ENCODE measurements at regions not wholly inside any gene's neighbourhood (a gene's known extent, or its start where the extent isn't known, plus 50 kb on each side); places are given as distances from the start of the nearest gene placed in this dataset.

GRCh38 chr21:41620541-41620940, 112.6 kb upstream of the TMPRSS2 start:
- no peak for DNase-seq (ENCODE audit: low read depth, low spot score)
- peaks cover 10% of the 10 kb centered on the region; the same call in 1 of the 2 replicates for H3K9me3 ChIP-seq (ENCODE audit: control insufficient read depth, insufficient read depth, low read length)
- H3K4me3 ChIP-seq (ENCODE audit: low read depth, low read length): no peak overlapping the region
- H3K27ac ChIP-seq (ENCODE audit: low read depth, low read length): no peak overlapping the region
- POLR2A ChIA-PET: no interaction called here
- peaks cover 4% of the 10 kb centered on the region for H3K27me3 ChIP-seq (ENCODE audit: control insufficient read depth, insufficient read depth, low read length)
- CTCF ChIA-PET: interaction anchor here (0.7 to 1.6 kb wide), 2 partner anchors 8 to 453 kb away, joined by 3 to 10 read pairs; no protein-coding TSS in a partner anchor
- TF ChIP-seq, protein P1, sequence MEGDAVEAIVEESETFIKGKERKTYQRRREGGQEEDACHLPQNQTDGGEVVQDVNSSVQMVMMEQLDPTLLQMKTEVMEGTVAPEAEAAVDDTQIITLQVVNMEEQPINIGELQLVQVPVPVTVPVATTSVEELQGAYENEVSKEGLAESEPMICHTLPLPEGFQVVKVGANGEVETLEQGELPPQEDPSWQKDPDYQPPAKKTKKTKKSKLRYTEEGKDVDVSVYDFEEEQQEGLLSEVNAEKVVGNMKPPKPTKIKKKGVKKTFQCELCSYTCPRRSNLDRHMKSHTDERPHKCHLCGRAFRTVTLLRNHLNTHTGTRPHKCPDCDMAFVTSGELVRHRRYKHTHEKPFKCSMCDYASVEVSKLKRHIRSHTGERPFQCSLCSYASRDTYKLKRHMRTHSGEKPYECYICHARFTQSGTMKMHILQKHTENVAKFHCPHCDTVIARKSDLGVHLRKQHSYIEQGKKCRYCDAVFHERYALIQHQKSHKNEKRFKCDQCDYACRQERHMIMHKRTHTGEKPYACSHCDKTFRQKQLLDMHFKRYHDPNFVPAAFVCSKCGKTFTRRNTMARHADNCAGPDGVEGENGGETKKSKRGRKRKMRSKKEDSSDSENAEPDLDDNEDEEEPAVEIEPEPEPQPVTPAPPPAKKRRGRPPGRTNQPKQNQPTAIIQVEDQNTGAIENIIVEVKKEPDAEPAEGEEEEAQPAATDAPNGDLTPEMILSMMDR (IDR thresholded peaks at IDR 0.05; ENCODE audit: low read depth, low read length): no peak

DNA sequence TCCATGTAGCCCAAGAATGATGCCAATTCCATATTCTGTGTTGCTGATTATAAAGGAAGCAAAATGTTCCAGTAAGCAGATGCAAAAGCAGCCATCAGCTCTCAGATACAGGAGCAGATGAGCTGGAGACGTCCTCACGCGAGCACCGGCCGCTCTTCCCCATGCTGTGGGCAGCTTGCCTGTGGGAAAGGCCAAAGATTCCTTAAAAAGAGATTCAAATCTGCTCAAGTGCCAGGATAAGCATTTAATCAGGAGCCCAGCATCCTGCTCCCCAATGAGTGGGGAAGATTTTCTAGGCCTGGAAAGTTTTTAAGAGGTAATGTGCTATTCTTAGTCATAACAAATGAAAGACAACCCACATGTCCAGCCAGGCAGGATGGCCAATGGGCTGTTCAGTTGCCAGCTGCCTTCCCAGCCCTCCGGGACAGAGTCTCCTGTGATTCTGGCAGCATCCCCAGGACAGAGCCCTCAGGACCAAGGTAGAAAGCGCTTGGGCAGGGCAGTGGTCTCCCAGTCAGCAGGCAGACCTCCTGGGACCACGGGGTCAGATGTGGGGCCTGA, 108.2 kb upstream of the TMPRSS2 start:
- DNase-seq (ENCODE audit: low read depth, low spot score): peak; percentile 65
- CTCF ChIA-PET: interaction anchor here (0.9 to 3.5 kb wide), 6 partner anchors 11 to 445 kb away, joined by 3 to 34 read pairs (median 3); no protein-coding TSS in a partner anchor
- TF ChIP-seq, protein P1 (IDR thresholded peaks at IDR 0.05; ENCODE audit: low read depth, low read length): no peak
- H3K4me3 ChIP-seq (ENCODE audit: low read depth, low read length): no peak overlapping the region
- H3K27ac ChIP-seq (ENCODE audit: low read depth, low read length): peak overlapping the region; percentile 97
- H3K9me3 ChIP-seq (ENCODE audit: control insufficient read depth, insufficient read depth, low read length): peaks cover 4% of the 10 kb centered on the region; the same call in 1 of the 2 replicates
- POLR2A ChIA-PET: interaction anchor here (1.0 to 1.3 kb wide), 2 partner anchors 14 to 424 kb away, joined by 3 to 5 read pairs; no protein-coding TSS in a partner anchor
- H3K27me3 ChIP-seq (ENCODE audit: control insufficient read depth, insufficient read depth, low read length): peaks cover 9% of the 10 kb centered on the region

DNA sequence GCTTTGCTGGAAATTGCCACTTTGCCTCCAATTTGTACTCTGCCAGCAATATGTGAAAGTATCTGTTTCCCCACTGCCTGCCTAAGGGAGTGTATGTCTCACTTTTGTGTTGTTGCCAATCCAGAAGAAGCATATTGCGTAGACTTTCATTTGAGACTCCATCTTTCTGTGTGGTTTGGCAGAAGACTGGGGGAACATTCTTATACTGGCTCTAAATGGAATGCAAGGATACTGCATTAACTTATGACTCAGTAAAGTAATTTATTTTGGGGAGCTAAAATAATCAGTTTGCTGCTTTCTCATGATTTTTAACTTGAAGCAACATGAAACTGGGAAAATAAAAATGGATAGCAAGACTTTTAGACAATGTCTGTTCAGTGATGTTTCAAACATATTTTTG, 107.7 kb upstream of the TMPRSS2 start:
- Histone ChIP-seq H3K4me3 (ENCODE audit: low read depth, low read length) (no peak overlapping the region), H3K27me3 (ENCODE audit: control insufficient read depth, insufficient read depth, low read length) (peaks cover 10% of the 10 kb centered on the region), H3K27ac (ENCODE audit: low read depth, low read length) (peak overlapping the region; percentile 97), H3K9me3 (ENCODE audit: control insufficient read depth, insufficient read depth, low read length) (peaks cover 3% of the 10 kb centered on the region; the same call in 1 of the 2 replicates)
- CTCF ChIA-PET: interaction anchor here (0.8 to 3.5 kb wide), 6 partner anchors 12 to 445 kb away, joined by 3 to 34 read pairs (median 3); no protein-coding TSS in a partner anchor
- DNase-seq (ENCODE audit: low read depth, low spot score): peak; percentile 94
- POLR2A ChIA-PET: interaction anchor here (0.7 to 1.3 kb wide), 3 partner anchors 15 to 425 kb away, joined by 3 to 14 read pairs (median 5); no protein-coding TSS in a partner anchor
- TF ChIP-seq, protein P1 (IDR thresholded peaks at IDR 0.05; ENCODE audit: low read depth, low read length): no peak

- Histone ChIP-seq H3K27me3 (ENCODE audit: control insufficient read depth, insufficient read depth, low read length) (peaks cover 11% of the 10 kb centered on the region), H3K4me3 (ENCODE audit: low read depth, low read length) (no peak overlapping the region), H3K27ac (ENCODE audit: low read depth, low read length) (no peak overlapping the region), H3K9me3 (ENCODE audit: control insufficient read depth, insufficient read depth, low read length) (no peaks in the 10 kb centered on the region)
- TF ChIP-seq, protein P1 (IDR thresholded peaks at IDR 0.05; ENCODE audit: low read depth, low read length): no peak
- ChIA-PET CTCF (interaction anchor here (3.3 to 5.7 kb wide), 3 partner anchors 164 to 203 kb away, joined by 17 to 79 read pairs (median 34); no protein-coding TSS in a partner anchor), POLR2A (no interaction called here)
- DNase-seq (ENCODE audit: low read depth, low spot score): no peak
These were observed 106.6 kb upstream of the TMPRSS2 start for GRCh38 chr21:41614511-41614910.

GRCh38 chr21:41613533-41613909, 105.6 kb upstream of the TMPRSS2 start:
- Histone ChIP-seq H3K9me3 (ENCODE audit: control insufficient read depth, insufficient read depth, low read length) (no peaks in the 10 kb centered on the region), H3K27ac (ENCODE audit: low read depth, low read length) (peak overlapping the region; percentile 68), H3K4me3 (ENCODE audit: low read depth, low read length) (no peak overlapping the region), H3K27me3 (ENCODE audit: control insufficient read depth, insufficient read depth, low read length) (peaks cover 12% of the 10 kb centered on the region)
- ChIA-PET POLR2A (interaction anchor here (1.2 kb wide), 1 partner anchor 155 kb away, joined by 4 read pairs; no protein-coding TSS in a partner anchor), CTCF (interaction anchor here (0.6 to 5.7 kb wide), 29 partner anchors 8 to 603 kb away, joined by 3 to 79 read pairs (median 5); no protein-coding TSS in a partner anchor)
- TF ChIP-seq, protein P1 (IDR thresholded peaks at IDR 0.05; ENCODE audit: low read depth, low read length): no peak
- DNase-seq (ENCODE audit: low read depth, low spot score): no peak
